Duodenal mucosa (tissue), 2 donors: ENCODE measurements at regions not wholly inside any gene's neighbourhood (a gene's known extent, or its start where the extent isn't known, plus 50 kb on each side); places are given as distances from the start of the nearest gene placed in this dataset.
"Not testable (repeated sequence)": the region's sequence is repeated elsewhere in the genome, so short reads cannot be mapped to it uniquely, and the experiment has no call there.

Experiments
- H3K27ac ChIP-seq: one replicate; pipeline ENCODE4 v1.7.0; 2013; ENCODE audit warnings: low read depth, low read length
- H3K27me3 ChIP-seq, 2 donors: one replicate each; pipeline ENCODE4 v1.7.0; 2013; ENCODE audit warnings: low read length in 2 of 2, control low read depth in 1 of 2; ENCODE audit not compliant: insufficient read depth in 2 of 2, control insufficient read depth in 1 of 2
- H3K36me3 ChIP-seq, 2 donors: one replicate each; pipeline ENCODE4 v1.7.0; 2013; ENCODE audit warnings: low read length in 2 of 2, control low read depth in 1 of 2; ENCODE audit not compliant: insufficient read depth in 2 of 2, control insufficient read depth in 1 of 2
- H3K4me1 ChIP-seq, 2 donors: one replicate each; pipeline ENCODE4 v1.7.0; 2013; ENCODE audit warnings: low read length in 2 of 2, control low read depth in 1 of 2; ENCODE audit not compliant: insufficient read depth in 2 of 2, control insufficient read depth in 1 of 2
- H3K4me3 ChIP-seq, 2 donors: one replicate each; pipeline ENCODE4 v1.7.0; 2013; ENCODE audit warnings: low read length in 2 of 2, low read depth in 1 of 2
- H3K9ac ChIP-seq, 2 donors: one replicate each; pipeline ENCODE4 v1.7.0; 2013; ENCODE audit warnings: low read length in 2 of 2, low read depth in 1 of 2
- H3K9me3 ChIP-seq, 2 donors: one replicate each; pipeline ENCODE4 v1.7.0; 2013; ENCODE audit warnings: low read length in 2 of 2, control low read depth in 1 of 2; ENCODE audit not compliant: control insufficient read depth in 1 of 2

GRCh38 chr2:131614539-131614938 is 86.9 kb downstream of the CCDC74A start:
- H3K9me3 ChIP-seq, H3K36me3 ChIP-seq, H3K4me1 ChIP-seq, H3K27ac ChIP-seq, H3K9ac ChIP-seq, H3K4me3 ChIP-seq, H3K27me3 ChIP-seq: not testable (repeated sequence)

GRCh38 chr2:131618320-131618719 is 90.6 kb downstream of the CCDC74A start:
- H3K27ac ChIP-seq, H3K36me3 ChIP-seq, H3K4me1 ChIP-seq, H3K27me3 ChIP-seq, H3K9ac ChIP-seq, H3K9me3 ChIP-seq, H3K4me3 ChIP-seq: not testable (repeated sequence)

- H3K4me3 ChIP-seq, H3K4me1 ChIP-seq, H3K9me3 ChIP-seq, H3K27me3 ChIP-seq, H3K9ac ChIP-seq, H3K27ac ChIP-seq, H3K36me3 ChIP-seq: not testable (repeated sequence)
These were observed 95.2 kb downstream of the CCDC74A start for GRCh38 chr2:131622874-131623273.

- not testable (repeated sequence) for H3K36me3 ChIP-seq, H3K4me1 ChIP-seq, H3K9me3 ChIP-seq, H3K9ac ChIP-seq, H3K27ac ChIP-seq, H3K4me3 ChIP-seq, H3K27me3 ChIP-seq
These were observed 98.3 kb downstream of the CCDC74A start for GRCh38 chr2:131626011-131626410.

GRCh38 chr2:131626565-131626964 is 98.9 kb downstream of the CCDC74A start:
- not testable (repeated sequence) for H3K27me3 ChIP-seq, H3K9me3 ChIP-seq, H3K9ac ChIP-seq, H3K4me1 ChIP-seq, H3K4me3 ChIP-seq, H3K27ac ChIP-seq, H3K36me3 ChIP-seq

GRCh38 chr2:131627777-131628176 is 100.1 kb downstream of the CCDC74A start:
- H3K4me1 ChIP-seq, H3K27ac ChIP-seq, H3K4me3 ChIP-seq, H3K27me3 ChIP-seq, H3K9me3 ChIP-seq, H3K36me3 ChIP-seq, H3K9ac ChIP-seq: not testable (repeated sequence)

- H3K36me3 ChIP-seq, H3K9ac ChIP-seq, H3K27ac ChIP-seq, H3K9me3 ChIP-seq, H3K27me3 ChIP-seq, H3K4me3 ChIP-seq, H3K4me1 ChIP-seq: not testable (repeated sequence)
These were observed 104.0 kb downstream of the CCDC74A start for GRCh38 chr2:131631648-131632047.

- not testable (repeated sequence) for H3K36me3 ChIP-seq, H3K4me3 ChIP-seq, H3K27ac ChIP-seq, H3K9me3 ChIP-seq, H3K9ac ChIP-seq, H3K4me1 ChIP-seq, H3K27me3 ChIP-seq
These were observed 105.7 kb downstream of the CCDC74A start for GRCh38 chr2:131633405-131633804.

GRCh38 chr2:131633827-131634695 is 106.4 kb downstream of the CCDC74A start:
- not testable (repeated sequence) for H3K9me3 ChIP-seq, H3K9ac ChIP-seq, H3K27ac ChIP-seq, H3K36me3 ChIP-seq, H3K4me1 ChIP-seq, H3K27me3 ChIP-seq, H3K4me3 ChIP-seq

- no peaks in the 10 kb centered on the region for H3K27me3 ChIP-seq
- no peak overlapping the region for H3K9ac ChIP-seq
- no peak overlapping the region for H3K27ac ChIP-seq
- no peaks in the 10 kb centered on the region for H3K4me1 ChIP-seq
- H3K4me3 ChIP-seq: no peak overlapping the region
- no peaks in the 10 kb centered on the region for H3K36me3 ChIP-seq
- H3K9me3 ChIP-seq: no peaks in the 10 kb centered on the region
These were observed 107.9 kb downstream of the CCDC74A start for GRCh38 chr2:131635611-131636010.
